ENCODE measurements at regions not wholly inside any gene's neighbourhood (a gene's known extent, or its start where the extent isn't known, plus 50 kb on each side); places are given as distances from the start of the nearest gene placed in this dataset.
A peak's percentile ranks its signal among the peaks of the same experiment; 100 is the strongest.
"Not testable (repeated sequence)": the region's sequence is repeated elsewhere in the genome, so short reads cannot be mapped to it uniquely, and the experiment has no call there.

DNA sequence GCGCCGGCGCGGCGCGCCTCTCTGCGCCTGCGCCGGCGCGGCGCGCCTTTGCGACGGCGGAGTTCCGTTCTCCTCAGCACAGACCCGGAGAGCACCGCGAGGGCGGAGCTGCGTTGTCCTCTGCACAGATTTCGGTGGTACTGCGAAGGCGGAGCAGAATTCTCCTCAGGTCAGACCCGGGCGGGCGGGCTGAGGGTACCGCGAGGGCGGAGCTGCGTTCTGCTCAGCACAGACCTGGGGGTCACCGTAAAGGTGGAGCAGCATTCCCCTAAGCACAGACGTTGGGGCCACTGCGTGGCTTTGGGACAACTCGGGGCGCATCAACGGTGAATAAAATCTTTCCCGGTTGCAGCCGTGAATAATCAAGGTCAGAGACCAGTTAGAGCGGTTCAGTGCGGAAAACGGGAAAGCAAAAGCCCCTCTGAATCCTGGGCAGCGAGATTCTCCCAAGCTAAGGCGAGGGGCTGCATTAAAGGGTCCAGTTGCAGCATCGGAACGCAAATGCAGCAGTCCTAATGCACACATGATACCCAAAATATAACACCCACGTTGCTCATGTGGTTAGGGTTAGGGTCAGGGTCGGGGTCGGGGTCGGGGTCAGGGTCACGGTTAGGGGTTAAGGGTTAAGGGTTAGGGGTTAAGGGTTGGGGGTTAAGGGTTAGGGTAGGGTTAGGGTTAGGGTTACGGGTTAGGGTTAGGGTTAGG is 168.4 kb downstream of the OR4F15 start:
- not testable (repeated sequence) for ATAC-seq
- DNase-seq (ENCODE audit: low spot score) = peak; percentile 47

All from left lobe of liver (tissue), 2 donors.